RWPE2 (cell line): ENCODE measurements at regions not wholly inside any gene's neighbourhood (a gene's known extent, or its start where the extent isn't known, plus 50 kb on each side); places are given as distances from the start of the nearest gene placed in this dataset.

Experiments
- ATAC-seq: fragments of 200-7000 bp; cut with Tn5 transposase; 3 replicates; pipeline ENCODE4 v1.9.1; 2021; ENCODE audit warnings: low read depth
- DNase-seq: peaks from one replicate; pipeline ENCODE4 v3.0.0-alpha.2; 2020; ENCODE audit warnings: low spot score
- H3K27ac ChIP-seq: fragments of 450-650 bp; 2 replicates; pipeline ENCODE4 v1.5.1; 2017; ENCODE audit warnings: mild to moderate bottlenecking; ENCODE audit not compliant: poor library complexity, severe bottlenecking
- H3K27me3 ChIP-seq: fragments of 250-450 bp; sonication (Bioruptor Pico); 2 replicates; pipeline ENCODE4 v1.5.1; 2021; ENCODE audit warnings: mild to moderate bottlenecking, moderate library complexity; ENCODE audit not compliant: insufficient read depth, poor library complexity, severe bottlenecking
- H3K36me3 ChIP-seq: fragments of 250-450 bp; sonication (Bioruptor Pico); 2 replicates; pipeline ENCODE4 v1.5.1; 2020; ENCODE audit warnings: low read depth, mild to moderate bottlenecking, moderate library complexity
- H3K4me1 ChIP-seq: fragments of 250-450 bp; sonication (Bioruptor Pico); 2 replicates; pipeline ENCODE4 v1.5.1; 2021; ENCODE audit warnings: mild to moderate bottlenecking, moderate library complexity; ENCODE audit not compliant: insufficient read depth, poor library complexity, severe bottlenecking
- H3K4me3 ChIP-seq: fragments of 250-450 bp; sonication (Bioruptor Pico); 2 replicates; pipeline ENCODE4 v1.5.1; 2021; ENCODE audit warnings: mild to moderate bottlenecking, moderate library complexity; ENCODE audit not compliant: severe bottlenecking
- H3K9me3 ChIP-seq: fragments of 250-450 bp; sonication (Bioruptor Pico); 2 replicates; pipeline ENCODE4 v1.5.1; 2021; ENCODE audit warnings: mild to moderate bottlenecking, moderate library complexity; ENCODE audit not compliant: severe bottlenecking
- CTCF ChIP-seq: fragments of 450-650 bp; IDR thresholded peaks from one replicate; pipeline ENCODE4 v1.5.1; 2017; ENCODE audit warnings: mild to moderate bottlenecking, moderate library complexity; ENCODE audit not compliant: poor library complexity, severe bottlenecking

GRCh38 chr14:63795532-63795931, 57.3 kb upstream of the SYNE2 start:
- Histone ChIP-seq H3K27ac (no peak overlapping the region), H3K4me3 (no peak overlapping the region), H3K36me3 (no peaks in the 10 kb centered on the region), H3K4me1 (no peaks in the 10 kb centered on the region), H3K9me3 (no peaks in the 10 kb centered on the region), H3K27me3 (no peaks in the 10 kb centered on the region)
- no peak for TF ChIP-seq CTCF
- no peak for ATAC-seq
- DNase-seq, result no peak

- ATAC-seq, result no peak
- H3K4me3 ChIP-seq, result no peak overlapping the region
- no peak for TF ChIP-seq CTCF
Observed at GRCh38 chr14:63800083-63800482, 52.7 kb upstream of the SYNE2 start.

GRCh38 chr14:63800651-63801375, 52.0 kb upstream of the SYNE2 start:
- TF ChIP-seq CTCF, result no peak
- DNase-seq, result no peak
- H3K27me3 ChIP-seq, result no peaks in the 10 kb centered on the region

More at GRCh38 chr14:63800083-63800482, 52.7 kb upstream of the SYNE2 start:
- H3K4me1 ChIP-seq, result no peaks in the 10 kb centered on the region
- H3K27ac ChIP-seq, result no peak overlapping the region
- no peak for DNase-seq
- no peaks in the 10 kb centered on the region for H3K36me3 ChIP-seq
- H3K27me3 ChIP-seq, result no peaks in the 10 kb centered on the region
- H3K9me3 ChIP-seq, result no peaks in the 10 kb centered on the region

More at GRCh38 chr14:63800651-63801375, 52.0 kb upstream of the SYNE2 start:
- ATAC-seq, result peak; percentile 67
- Histone ChIP-seq H3K27ac (no peak overlapping the region), H3K4me1 (no peaks in the 10 kb centered on the region), H3K36me3 (no peaks in the 10 kb centered on the region), H3K4me3 (no peak overlapping the region), H3K9me3 (no peaks in the 10 kb centered on the region)
